HuH-7 (cell line): ENCODE measurements at regions not wholly inside any gene's neighbourhood (a gene's known extent, or its start where the extent isn't known, plus 50 kb on each side); places are given as distances from the start of the nearest gene placed in this dataset.
A peak's percentile ranks its signal among the peaks of the same experiment; 100 is the strongest.
"Not testable (repeated sequence)": the region's sequence is repeated elsewhere in the genome, so short reads cannot be mapped to it uniquely, and the experiment has no call there.

ENCODE experiments used
- DNase-seq: peaks from one replicate; pipeline ENCODE4 v3.0.0; 2011; ENCODE audit warnings: low spot score

DNA sequence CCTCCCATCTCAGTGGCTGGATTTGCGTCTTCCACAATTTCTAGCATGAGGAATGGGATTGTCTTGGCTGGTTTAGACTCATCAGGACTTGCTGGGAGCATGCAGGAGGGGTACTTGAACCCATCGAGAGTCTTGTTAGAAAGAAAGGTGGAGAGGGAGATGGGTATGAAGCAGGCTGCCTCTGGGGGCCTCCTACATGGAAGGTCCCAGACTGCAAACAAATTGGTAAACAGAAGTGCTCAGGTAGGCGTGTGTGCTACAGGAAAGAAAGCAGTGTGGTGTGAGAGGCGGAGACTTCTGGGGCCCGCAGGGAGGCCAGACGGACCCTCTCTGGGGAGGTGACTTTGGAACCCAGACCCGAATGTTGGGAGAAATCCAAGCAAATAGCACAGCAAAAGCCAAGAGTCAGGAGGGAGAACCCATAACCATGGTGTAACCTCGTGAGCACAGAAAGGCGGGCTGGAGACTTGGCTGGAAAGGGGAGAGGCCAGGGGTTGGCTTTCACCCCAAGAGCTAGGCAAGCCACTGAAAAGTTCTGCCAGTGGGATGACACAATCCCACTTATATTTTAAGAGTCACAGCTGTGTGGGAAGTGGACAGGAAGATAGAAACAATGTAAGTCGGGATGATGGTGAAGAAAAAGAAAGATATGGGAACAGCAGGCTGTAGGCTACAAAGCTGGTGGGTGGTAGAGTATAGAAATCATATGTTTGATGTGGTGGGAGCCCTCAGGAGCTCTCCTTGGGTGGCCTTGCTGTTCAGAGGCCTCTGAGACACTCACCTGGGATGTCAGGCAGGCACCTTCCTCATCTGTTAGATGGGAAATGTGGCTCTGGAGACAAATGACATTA lies 130.1 kb upstream of the PRR20G start:
- DNase-seq = no peak

DNA sequence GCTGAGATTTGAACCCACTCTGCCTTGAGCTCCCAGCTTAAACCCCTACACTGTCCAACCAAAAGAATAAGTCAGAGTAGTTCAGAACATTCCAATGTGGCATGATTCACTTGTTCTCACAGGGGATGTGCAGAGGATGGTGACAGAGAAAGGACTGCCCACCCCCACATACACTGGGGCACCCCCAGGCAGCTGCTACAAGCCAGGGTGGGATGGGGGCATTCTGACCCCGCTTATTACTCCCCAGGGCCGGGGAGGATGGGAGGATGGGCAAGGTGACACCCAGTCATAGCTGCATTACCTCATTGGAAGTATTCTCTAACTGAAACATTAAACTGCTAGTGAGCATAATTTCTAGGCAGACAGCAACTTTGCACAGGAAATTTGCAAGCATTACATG lies 126.0 kb upstream of the PRR20G start:
- no peak for DNase-seq

DNA sequence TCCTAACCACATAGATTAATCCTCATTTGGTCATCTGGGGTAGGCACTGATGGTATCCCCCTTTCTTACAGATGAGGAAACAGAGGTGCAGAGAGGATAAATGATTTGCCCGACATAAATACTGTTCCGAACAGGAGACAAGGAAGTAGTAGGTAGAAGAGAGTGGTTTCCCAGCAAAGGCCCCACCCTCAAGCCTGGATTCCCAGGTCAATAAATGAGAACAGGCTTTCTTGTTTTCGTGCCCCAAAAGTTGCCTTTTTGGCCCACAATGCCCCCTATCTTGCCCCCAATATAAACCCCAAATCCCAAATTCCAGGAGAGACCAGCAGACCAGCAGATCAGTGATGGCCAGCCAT lies 125.5 kb upstream of the PRR20G start:
- DNase-seq = no peak

DNA sequence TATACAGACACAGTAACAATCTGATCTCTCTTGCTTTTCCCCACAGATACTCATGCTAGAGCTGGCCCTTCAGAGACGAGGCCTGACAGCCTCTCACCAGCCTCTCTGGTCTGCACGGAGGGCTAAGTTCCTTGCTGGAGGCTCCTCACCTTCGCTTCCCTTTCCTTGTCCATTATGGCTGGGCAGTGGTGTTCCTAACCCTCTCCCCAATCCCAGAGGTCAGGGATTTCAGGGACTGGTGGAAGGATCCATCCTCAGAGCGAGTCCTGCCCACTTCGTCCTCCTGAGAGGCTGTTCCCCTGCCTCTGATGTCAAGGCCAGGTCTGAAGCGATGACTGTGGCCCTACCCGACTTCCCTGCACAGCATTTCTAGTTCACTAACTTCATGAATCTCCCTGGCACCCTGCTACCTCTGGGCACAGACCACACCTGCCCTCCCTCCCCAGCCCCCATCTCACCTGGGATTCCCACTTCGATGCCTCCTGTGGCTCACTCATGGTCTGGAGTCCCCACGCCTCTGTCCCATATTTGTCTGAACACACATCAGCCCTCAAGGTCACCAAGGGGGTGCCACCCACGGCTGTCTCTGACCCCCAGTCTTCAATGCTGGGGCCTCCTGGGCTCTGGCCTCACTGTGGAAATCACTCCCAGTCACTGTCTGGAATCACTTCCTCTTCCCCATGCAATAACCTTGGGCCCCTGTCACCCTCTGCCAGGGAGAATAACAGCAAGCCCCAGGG lies 124.9 kb upstream of the PRR20G start:
- no peak for DNase-seq

DNA sequence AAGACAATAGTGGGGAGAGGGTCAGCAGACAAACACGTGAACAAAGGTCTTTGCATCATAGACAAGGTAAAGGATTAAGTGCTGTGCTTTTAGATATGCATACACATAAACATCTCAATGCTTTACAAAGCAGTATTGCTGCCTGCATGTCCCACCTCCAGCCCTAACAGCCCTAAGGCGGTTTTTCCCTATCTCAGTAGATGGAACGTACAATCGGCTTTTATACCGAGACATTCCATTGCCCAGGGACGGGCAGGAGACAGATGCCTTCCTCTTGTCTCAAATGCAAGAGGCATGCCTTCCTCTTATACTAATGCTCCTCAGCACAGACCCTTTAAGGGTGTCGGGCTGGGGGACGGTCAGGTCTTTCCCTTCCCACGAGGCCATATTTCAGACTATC lies 124.0 kb upstream of the PRR20G start:
- not testable (repeated sequence) for DNase-seq

DNA sequence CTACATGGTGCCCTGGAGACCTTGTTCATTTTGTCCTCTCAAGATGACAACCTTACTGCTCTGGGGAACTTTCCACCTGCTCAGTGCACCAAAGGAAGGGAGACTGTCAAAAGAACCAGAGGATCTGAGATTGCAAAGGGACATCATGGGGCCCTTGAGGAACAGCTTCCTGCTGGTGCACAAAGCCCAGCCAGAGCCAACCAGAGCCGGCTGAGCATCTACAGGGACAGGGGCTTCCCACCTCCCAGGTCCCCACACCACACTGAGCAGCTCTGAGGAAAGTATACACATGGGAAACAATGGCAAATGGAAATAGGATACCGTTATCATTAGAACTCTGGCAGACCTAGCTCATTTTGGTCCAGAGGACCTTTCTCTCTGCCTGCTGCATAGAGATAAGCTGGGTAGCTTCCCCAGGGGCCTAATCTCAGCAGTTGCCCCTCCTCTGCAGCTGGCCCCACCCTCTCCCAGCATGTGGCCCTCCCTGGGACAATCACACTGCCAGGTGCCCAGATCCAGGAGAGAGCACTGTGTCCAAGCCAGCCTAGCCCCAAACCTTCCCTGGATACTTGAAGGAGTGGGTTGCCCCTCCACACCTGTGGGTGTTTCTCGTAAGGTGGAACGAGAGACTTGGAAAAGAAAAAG lies 123.4 kb upstream of the PRR20G start:
- DNase-seq = no peak

DNA sequence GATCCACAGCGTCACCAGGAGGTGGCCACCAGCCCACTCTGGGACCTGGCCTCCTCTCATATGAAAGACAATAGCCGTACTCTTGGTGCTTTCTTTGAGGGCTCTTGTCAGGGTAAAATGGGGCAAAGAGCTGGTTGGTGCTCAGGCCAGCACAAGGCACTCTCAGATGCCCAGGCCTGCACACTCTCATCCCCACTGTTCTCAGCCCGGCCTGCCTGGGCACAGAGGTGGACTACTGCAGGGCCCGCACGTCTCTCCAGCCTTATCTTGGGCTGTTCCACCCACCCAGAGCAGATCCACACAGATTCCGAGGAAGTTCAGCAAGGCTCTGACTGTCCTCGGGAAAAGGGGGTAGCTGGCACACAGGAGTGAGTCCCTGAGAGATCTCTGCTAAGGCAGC lies 122.8 kb upstream of the PRR20G start:
- DNase-seq = no peak

DNA sequence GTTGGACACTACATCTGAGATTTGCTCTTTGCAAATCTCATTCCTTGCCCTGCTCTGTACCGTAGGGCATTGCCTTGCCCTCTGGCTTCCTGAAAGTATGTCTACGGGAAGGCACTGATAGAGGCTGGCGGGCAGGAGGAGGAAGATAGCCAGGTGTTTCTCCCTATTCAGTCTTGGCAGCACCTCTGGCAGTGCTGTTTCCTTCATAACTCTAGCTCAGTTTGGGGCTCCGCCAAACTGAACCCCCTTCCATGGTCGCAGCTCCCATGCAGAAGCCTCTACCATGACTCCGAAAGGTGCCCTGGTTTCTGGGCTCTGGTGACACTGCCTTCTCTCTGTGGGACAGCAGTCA lies 122.3 kb upstream of the PRR20G start:
- DNase-seq = no peak

DNA sequence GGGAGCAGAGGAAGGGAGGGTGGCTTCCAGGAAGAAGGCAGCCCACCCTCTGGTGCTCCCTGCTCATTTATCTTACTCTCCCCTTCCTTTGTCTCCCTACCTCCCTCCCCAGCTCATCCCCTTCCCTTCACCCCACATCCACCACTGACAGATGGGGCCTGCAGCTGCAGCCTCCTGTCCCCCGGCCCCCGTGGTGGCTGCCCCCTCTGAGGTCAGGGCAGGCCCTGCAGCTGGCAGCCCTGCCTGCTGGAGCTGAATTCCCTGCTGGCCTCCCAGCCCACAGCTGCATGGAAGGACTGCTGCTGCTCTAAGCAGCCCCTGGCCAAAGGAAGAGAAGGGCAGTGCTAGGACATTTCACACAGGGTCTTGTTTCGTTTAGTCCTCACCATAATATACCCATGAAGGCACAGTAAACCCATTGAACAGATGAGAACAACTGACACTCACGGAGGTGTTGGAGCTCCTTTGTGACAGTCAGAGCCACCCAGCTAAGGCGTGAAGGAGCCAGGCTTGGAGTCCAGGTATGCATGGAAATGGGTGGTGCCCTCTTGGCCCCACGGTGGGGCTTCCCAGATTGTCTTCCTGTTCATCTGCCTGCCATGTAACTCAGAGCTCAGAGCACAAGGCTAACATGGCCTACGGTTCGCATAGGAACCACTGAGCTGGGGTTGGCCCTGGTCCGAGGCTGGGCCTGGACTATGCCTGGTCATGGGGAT lies 121.7 kb upstream of the PRR20G start:
- no peak for DNase-seq

DNA sequence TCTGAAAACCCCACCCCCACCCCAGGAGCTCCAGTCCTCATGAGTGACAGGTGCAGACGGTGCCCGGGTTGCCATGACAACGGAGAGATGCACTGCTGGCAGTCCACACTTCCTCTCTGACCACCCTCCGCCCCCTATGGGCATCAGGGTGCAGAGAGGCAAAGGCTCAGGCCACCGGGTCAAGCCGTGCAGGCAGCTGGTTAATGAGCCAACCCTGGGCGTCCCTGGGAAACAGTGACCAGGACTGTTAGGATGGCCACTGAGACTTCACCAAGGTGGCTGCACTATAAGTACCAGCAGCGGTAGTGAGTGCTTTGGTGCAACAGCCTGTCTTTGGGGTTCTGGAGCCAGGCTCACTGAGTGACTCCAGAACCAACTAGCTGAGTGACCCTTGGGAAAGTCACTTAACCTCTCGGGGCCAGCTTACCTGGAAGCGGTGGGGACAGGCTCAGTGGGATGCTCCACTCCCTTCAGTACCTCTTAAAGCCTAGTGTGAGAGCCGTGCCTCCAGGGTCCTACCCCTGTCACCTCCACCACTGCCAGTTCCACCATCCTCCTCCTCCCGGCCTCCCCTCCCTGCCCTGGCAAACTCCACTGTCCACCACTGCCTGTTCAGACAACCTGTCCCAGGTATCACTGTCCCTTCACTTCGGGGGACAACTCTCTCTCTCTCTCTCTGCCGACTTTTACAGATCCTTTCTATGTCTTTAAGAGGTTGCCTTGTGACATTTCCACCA lies 121.0 kb upstream of the PRR20G start:
- DNase-seq = no peak

DNA sequence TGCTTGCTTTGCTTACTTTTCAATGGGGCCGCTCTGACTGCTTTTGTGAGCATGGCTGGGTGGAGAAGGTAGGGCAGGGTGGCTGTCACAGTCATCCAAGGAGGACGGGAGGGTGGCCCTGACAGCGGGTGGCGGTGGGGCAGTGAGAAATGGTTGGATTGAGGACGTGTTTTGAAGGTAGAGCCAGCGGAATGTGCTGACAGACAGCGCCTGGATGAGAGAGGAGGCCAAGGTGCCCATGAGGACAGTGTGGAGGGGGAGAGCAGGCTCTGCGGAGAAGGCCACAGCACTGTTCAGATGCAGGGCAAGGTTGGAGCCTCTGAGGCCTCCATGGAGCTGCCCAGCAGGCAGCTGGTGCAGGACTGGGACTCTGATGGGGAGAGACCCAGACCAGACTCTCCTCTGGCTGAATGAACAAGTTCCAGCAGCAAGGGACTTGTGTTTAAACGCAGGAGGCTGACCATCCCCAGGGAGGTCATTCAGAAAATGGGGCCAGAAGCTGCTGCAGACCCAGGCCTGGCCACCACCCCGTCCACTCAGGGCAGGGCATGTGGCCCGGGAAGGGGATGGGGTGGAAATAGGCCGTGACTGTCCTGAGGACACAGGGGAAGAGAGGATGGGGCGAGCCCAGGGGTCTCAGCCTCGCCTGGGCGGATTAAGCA lies 120.3 kb upstream of the PRR20G start:
- no peak for DNase-seq

DNA sequence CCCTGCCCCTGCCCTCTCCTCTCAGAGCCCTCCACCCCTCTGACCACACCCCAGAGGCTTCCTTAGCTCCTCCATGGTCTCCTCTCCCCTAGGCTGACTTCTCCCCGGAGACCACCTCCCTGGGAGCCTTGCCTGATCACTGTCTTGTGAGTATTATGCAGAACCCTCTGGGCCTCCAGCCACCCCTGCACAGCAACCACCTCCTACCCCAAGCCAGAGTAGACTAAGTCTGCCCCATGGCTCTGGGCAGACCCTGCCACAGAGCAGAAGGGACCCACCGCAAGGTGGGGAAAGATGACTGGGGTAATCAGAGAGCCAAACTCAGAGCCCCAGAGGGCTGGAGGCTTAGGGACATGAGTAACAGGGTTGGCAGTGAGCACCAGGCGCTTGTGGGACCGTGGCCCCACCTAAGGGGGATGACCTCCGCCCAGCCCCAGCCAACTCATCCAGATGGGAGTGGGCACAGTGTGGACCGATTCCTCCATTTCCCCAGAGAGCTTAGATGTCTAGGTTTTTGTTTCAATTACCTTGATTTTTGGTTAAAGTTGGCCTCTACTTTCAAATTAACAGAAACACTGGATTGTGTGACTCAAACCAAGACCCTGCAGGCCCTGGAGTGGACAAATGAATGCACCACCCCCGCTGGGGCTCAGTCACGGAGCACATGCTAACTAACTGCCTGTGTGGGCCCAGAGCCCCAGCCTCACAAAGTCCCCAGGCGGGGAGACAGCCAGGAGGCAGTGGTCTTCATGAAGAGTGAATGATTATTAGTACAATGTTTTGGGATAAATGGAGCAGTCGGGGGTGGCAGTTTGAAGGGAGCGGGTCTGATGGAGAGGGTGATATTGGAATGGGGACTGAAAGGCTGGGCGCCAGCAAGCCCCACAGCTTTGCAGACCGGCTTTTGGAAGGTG lies 119.4 kb upstream of the PRR20G start:
- no peak for DNase-seq

DNA sequence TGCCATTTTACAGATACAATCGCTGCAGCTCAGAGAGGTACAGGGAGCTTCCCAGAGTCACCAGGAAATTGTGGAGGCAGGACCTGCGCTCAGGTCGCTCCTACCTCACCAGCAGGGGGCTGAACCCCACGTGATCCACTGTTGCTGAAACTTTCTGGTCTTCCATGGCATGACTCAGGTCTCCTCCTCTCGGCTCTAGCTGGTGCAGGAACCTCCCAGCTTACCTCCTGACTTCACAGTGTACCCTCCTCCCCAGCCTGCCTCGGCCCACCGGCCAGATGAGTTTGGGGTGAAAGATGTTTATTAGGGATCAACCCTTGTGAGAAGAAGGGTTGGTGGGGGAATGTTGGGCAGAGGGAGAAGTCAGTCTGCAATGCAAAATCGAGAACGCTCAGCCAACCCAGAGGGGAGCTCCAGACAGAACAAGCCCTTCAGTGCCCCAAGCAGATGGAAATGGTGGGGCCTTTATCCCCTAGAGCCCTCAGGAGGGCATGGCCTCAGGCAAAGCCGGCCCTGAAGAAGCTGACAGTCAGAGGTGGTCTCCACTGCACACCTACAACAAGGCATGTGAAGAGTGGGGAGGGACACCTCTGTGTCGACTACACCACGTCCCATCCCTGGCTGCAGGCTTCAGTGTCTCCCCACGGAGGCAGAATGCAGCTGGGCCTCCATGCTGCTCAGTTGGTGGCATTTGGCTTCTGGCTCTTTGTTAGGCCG lies 118.6 kb upstream of the PRR20G start:
- peak; percentile 61 for DNase-seq

DNA sequence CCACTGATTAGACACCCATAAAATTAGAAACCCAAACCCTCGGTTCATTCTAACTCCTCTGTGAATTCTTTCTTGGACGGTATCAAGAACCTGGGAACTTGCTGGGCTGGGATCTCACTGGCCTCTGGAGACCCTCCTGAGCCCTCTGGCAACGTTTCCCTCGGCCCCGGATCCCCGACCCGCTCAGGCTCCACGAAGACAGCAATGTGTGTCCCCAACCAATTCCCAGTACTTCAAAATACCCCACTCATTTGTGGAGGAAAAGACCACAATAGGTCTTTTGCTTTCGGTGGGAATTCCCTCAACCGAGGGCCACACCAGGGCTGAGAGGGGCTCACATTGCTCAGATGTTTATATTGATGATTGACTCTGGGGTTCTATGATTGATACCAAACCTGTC lies 117.9 kb upstream of the PRR20G start:
- DNase-seq = no peak

DNA sequence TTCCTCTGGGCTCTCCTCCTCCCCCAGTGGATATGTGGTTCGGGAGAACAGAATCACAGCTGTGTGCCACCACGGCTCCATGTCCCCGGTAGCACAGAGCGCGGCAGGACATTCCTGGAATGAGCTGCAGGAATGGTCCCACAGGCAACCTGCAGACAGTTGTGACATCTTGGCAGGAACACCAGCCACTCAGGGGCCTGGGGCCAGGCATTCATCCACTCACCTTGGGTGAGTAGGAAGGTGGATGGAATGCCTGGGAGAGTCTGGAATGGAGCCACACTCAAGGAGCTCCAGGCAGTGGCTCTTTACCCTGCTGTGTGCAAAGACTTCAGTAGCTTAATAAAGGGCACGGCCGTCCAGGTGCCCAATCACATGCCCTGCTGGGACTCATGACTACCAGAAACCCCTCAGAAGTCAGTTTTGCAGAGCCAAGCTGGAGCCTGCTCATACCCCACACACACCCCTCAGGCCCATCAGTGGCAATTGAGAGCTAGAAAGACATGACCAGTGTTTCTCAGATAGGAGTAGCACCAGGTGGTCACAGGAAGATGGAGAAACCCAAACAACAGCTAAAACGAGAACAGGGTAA lies 117.3 kb upstream of the PRR20G start:
- DNase-seq = no peak

DNA sequence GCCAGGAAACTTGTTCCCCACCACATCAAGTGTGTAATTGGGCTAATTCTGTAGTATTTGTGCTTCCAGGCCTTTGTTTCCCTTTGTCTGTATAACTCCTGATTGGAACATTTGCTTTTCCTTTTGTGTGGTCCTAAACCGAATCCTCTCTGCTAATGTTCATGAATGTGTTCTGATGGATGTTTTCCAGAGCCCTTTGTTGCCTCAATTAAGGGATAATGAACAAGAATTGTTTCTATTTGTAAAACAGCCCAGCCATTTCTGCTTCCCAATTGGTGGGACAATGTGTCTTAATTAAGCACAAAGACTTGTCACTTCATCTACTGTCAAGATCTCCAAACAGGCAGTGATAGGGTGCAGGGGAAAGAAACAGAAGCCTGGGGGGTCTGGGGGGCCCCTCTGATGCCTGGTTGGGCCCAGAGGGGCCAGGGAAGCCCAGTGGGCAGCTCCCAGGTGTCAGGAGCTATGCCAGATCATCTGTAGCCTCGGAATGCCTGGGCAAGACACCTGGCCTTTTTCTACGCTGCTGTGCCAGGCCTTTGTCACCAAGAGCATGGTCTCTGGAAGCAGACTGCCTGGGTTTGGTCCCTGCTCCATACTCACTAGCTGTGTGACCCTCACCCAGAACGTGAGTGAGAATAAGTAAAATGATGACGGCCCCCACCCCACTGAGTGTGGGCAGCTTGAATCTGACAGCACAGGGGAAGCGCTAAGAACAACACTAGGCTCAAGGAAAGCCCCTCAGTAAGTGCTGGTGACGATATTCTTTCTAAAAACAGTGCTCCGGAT lies 116.6 kb upstream of the PRR20G start:
- no peak for DNase-seq

DNA sequence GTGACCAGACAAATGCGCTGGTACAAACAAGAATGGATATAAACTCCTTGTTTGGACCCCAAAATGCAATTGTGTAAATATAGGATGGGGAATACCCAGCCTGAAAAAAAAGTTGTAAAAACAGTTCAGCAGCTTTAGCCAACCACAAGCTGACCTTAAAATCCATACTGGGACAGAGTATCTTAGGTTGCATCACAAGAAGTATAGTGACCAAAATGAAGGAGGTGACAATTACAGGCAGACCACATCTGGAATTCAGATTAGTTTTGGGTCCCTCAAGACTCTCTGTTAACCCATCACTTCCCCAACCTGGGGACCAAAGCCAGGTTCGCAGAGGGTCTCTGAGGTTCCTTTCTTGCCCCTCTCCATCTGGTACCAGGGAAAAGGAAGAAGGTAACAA lies 115.9 kb upstream of the PRR20G start:
- no peak for DNase-seq

DNA sequence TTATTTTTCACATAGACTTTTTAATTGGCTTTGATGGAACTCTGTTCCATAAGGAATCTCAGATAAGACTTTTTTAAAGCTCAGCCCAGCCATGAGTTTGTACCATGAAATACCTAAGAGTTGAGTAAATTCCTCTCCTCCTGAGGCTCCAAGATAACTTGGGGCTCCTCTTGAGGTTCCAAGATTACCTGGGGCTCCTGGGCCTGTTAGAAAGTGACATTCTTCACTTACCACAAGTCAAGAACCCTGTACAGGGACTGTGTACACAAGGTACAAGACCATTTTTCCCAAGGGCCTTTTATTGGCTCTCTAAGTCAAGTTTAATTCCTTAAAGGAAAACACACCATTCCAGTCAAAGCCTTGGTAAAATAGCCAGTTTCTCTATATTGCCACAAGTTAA lies 111.3 kb upstream of the PRR20G start:
- DNase-seq = no peak
